PC-9 (cell line): ENCODE measurements at regions not wholly inside any gene's neighbourhood (a gene's known extent, or its start where the extent isn't known, plus 50 kb on each side); places are given as distances from the start of the nearest gene placed in this dataset.

Experiments used
- BruUV-seq: library from RNA; stranded (reverse); fragments of 400-500 nt; replicated peaks from 2 replicates; lab custom pipeline; 2021; lab: Mats Ljungman, UMichigan
- CTCF ChIA-PET: fragments of 300-600 bp; sonication (Branson Sonifier 250); formaldehyde crosslinking; loops from one replicate; lab custom pipeline; 2022; ENCODE audit warnings: antibody characterized with exemption; lab: Charles Lee
- POLR2A ChIA-PET: fragments of 300-600 bp; sonication (Branson Sonifier 250); formaldehyde crosslinking; loops from one replicate; lab custom pipeline; 2022; ENCODE audit warnings: antibody characterized with exemption; ENCODE audit not compliant: unreplicated experiment; lab: Charles Lee
- DNase-seq, 2 experiments: peaks; one replicate each; pipeline versions ENCODE4 v3.0.0 to v3.0.0-alpha.2; 2015 to 2022; ENCODE audit warnings: mixed read lengths in 1 of 2
- H2AFZ ChIP-seq: fragments of 200-600 bp; sonication (generic); 2 replicates; pipeline ENCODE4 v1.8.1; 2017; ENCODE audit warnings: antibody characterized with exemption
- H3F3A ChIP-seq: fragments of 200-600 bp; sonication (generic); 2 replicates; pipeline ENCODE4 v1.8.1; 2017; ENCODE audit warnings: antibody characterized with exemption, mild to moderate bottlenecking, low read depth; ENCODE audit not compliant: insufficient read depth
- H3K27ac ChIP-seq: fragments of 200-600 bp; sonication (generic); 2 replicates; pipeline ENCODE4 v1.6.1; 2016; ENCODE audit warnings: mixed run types
- H3K27me3 ChIP-seq: fragments of 200-600 bp; sonication (generic); 2 replicates; pipeline ENCODE4 v1.6.1; 2016; ENCODE audit warnings: low read depth, mixed run types; ENCODE audit not compliant: insufficient read depth
- H3K36me3 ChIP-seq: fragments of 200-600 bp; sonication (generic); 2 replicates; pipeline ENCODE4 v1.6.1; 2016; ENCODE audit warnings: low read depth, mixed run types
- H3K4me1 ChIP-seq: fragments of 200-600 bp; sonication (generic); replicated peaks from 2 replicates; pipeline ENCODE4 v1.6.1; 2016; ENCODE audit warnings: mixed run types; ENCODE audit not compliant: insufficient read depth
- H3K4me2 ChIP-seq: fragments of 200-600 bp; sonication (generic); 2 replicates; pipeline ENCODE4 v1.6.1; 2017; ENCODE audit warnings: mixed run types
- H3K4me3 ChIP-seq: fragments of 200-600 bp; sonication (generic); 2 replicates; pipeline ENCODE4 v1.6.1; 2016; ENCODE audit warnings: mixed run types
- H3K79me2 ChIP-seq: fragments of 200-600 bp; sonication (generic); 2 replicates; pipeline ENCODE4 v1.6.1; 2017; ENCODE audit warnings: low read depth, mixed run types
- H3K9me2 ChIP-seq: fragments of 200-600 bp; sonication (generic); 2 replicates; pipeline ENCODE4 v1.8.1; 2017; ENCODE audit warnings: mild to moderate bottlenecking; ENCODE audit not compliant: insufficient read depth
- H3K9me3 ChIP-seq: fragments of 200-600 bp; sonication (generic); 2 replicates; pipeline ENCODE4 v1.8.1; 2016; ENCODE audit warnings: low read depth; ENCODE audit not compliant: insufficient read depth
- H4K20me1 ChIP-seq: fragments of 200-600 bp; sonication (generic); 2 replicates; pipeline ENCODE4 v1.8.1; 2017; ENCODE audit not compliant: insufficient read depth
- EZH2 ChIP-seq: fragments of 200-600 bp; sonication (generic); IDR thresholded peaks from 2 replicates; pipeline ENCODE4 v1.8.0; 2017; ENCODE audit warnings: antibody characterized with exemption, low read depth
- intact Hi-C: fragments of 100-400 bp; cut with micrococcal nuclease; formaldehyde crosslinking; loops from one replicate; pipeline ENCODE4 v1.10.0; 2022; ENCODE audit not compliant: unreplicated experiment
- TF ChIP-seq, protein P1 (sequence below): fragments of 200-600 bp; sonication (generic); conservative IDR thresholded peaks from 2 replicates; pipeline ENCODE4 v1.6.1; 2017; ENCODE audit warnings: mixed run types, antibody characterized with exemption, mild to moderate bottlenecking, moderate library complexity

GRCh38 chr2:167861574-167862193 is 385.7 kb downstream of the STK39 start:
- H3F3A ChIP-seq: no peaks in the 10 kb centered on the region
- intact Hi-C loops: no loop called here
- no peaks in the 10 kb centered on the region for H3K4me1 ChIP-seq
- BruUV-seq: no TSS peak
- H3K27ac ChIP-seq: no peak overlapping the region
- H3K79me2 ChIP-seq: no peaks in the 10 kb centered on the region
- H2AFZ ChIP-seq: no peak overlapping the region
- H3K4me3 ChIP-seq: no peak overlapping the region
- CTCF ChIA-PET: no interaction called here
- H3K9me3 ChIP-seq: no peaks in the 10 kb centered on the region
- no peaks in the 10 kb centered on the region for H3K36me3 ChIP-seq
- no peak overlapping the region for H3K4me2 ChIP-seq
- no peaks in the 10 kb centered on the region for H3K27me3 ChIP-seq
- POLR2A ChIA-PET: no interaction called here
- DNase-seq: no peak
- TF ChIP-seq, protein P1, sequence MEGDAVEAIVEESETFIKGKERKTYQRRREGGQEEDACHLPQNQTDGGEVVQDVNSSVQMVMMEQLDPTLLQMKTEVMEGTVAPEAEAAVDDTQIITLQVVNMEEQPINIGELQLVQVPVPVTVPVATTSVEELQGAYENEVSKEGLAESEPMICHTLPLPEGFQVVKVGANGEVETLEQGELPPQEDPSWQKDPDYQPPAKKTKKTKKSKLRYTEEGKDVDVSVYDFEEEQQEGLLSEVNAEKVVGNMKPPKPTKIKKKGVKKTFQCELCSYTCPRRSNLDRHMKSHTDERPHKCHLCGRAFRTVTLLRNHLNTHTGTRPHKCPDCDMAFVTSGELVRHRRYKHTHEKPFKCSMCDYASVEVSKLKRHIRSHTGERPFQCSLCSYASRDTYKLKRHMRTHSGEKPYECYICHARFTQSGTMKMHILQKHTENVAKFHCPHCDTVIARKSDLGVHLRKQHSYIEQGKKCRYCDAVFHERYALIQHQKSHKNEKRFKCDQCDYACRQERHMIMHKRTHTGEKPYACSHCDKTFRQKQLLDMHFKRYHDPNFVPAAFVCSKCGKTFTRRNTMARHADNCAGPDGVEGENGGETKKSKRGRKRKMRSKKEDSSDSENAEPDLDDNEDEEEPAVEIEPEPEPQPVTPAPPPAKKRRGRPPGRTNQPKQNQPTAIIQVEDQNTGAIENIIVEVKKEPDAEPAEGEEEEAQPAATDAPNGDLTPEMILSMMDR: no peak
- TF ChIP-seq EZH2: no peak
- no peaks in the 10 kb centered on the region for H3K9me2 ChIP-seq
- H4K20me1 ChIP-seq: no peaks in the 10 kb centered on the region

DNA sequence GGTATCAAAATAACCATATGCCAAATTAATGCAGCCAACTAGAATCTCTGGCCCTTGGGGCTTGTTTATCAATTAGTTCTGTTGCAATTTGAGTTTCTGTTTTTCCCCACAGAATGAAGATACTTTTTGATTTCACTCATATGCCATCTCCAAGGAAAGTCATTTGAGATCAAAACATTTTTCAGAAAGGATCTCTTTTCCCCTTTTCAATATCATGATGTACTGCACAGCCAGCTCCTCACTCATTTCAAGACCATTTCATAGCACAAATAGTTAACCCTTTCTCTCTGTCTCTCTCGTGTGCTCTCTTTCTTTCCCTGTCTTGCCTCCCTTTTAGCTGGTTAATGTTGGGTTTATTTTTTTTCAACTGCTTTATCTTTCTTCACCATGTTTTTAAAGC is 387.3 kb downstream of the STK39 start:
- Histone ChIP-seq H3K27me3 (no peaks in the 10 kb centered on the region), H4K20me1 (no peaks in the 10 kb centered on the region), H3K27ac (no peak overlapping the region), H3K9me2 (no peaks in the 10 kb centered on the region), H3K9me3 (no peaks in the 10 kb centered on the region), H3K36me3 (no peaks in the 10 kb centered on the region), H2AFZ (no peak overlapping the region), H3K4me3 (no peak overlapping the region), H3K4me2 (no peak overlapping the region), H3K4me1 (no peaks in the 10 kb centered on the region), H3K79me2 (no peaks in the 10 kb centered on the region), H3F3A (no peaks in the 10 kb centered on the region)
- intact Hi-C loops: no loop called here
- TF ChIP-seq, protein P1: no peak
- no peak for TF ChIP-seq EZH2
- DNase-seq: no peak
- BruUV-seq: no TSS peak
- ChIA-PET CTCF (no interaction called here), POLR2A (no interaction called here)

GRCh38 chr2:167859676-167860075 is 387.7 kb downstream of the STK39 start:
- H3K4me2 ChIP-seq: no peak overlapping the region
- H3K4me3 ChIP-seq: no peak overlapping the region
- H3K36me3 ChIP-seq: no peaks in the 10 kb centered on the region
- H3K27ac ChIP-seq: no peak overlapping the region
- CTCF ChIA-PET: no interaction called here
- no peak overlapping the region for H2AFZ ChIP-seq
- H3K9me3 ChIP-seq: no peaks in the 10 kb centered on the region
- no peak for TF ChIP-seq EZH2
- TF ChIP-seq, protein P1: no peak
- intact Hi-C loops: no loop called here
- BruUV-seq: no TSS peak
- no peaks in the 10 kb centered on the region for H3F3A ChIP-seq
- H3K9me2 ChIP-seq: no peaks in the 10 kb centered on the region
- no peaks in the 10 kb centered on the region for H4K20me1 ChIP-seq
- H3K4me1 ChIP-seq: no peaks in the 10 kb centered on the region
- POLR2A ChIA-PET: no interaction called here
- H3K79me2 ChIP-seq: no peaks in the 10 kb centered on the region
- DNase-seq: no peak
- H3K27me3 ChIP-seq: no peaks in the 10 kb centered on the region
